Psoas muscle (tissue), 7 donors: ENCODE measurements at regions not wholly inside any gene's neighbourhood (a gene's known extent, or its start where the extent isn't known, plus 50 kb on each side); places are given as distances from the start of the nearest gene placed in this dataset.

ENCODE experiments used
- ATAC-seq, 4 donors: fragments of 200-7000 bp; cut with Tn5 transposase; one replicate each; pipeline ENCODE4 v1.9.1; 2020; ENCODE audit warnings: moderate library complexity in 3 of 4, mild to moderate bottlenecking in 2 of 4
- DNase-seq, 2 donors: peaks; one replicate each; pipeline ENCODE4 v3.0.0-alpha.2; 2020
- H3K27ac ChIP-seq: fragments of 200-600 bp; one replicate; pipeline ENCODE4 v1.8.0; 2022
- H3K27me3 ChIP-seq, 3 donors: fragments of 200-600 bp in 1 of 3; one replicate each; pipeline versions ENCODE4 v1.6.1 to v1.8.0; 2013 to 2022; ENCODE audit warnings: low read length in 2 of 3, mild to moderate bottlenecking in 2 of 3, moderate library complexity in 1 of 3; ENCODE audit not compliant: insufficient read depth in 3 of 3
- H3K36me3 ChIP-seq, 2 donors: fragments of 200-600 bp in 1 of 2; one replicate each; pipeline versions ENCODE4 v1.6.1 to v1.8.0; 2013 to 2022; ENCODE audit warnings: low read depth in 1 of 2, mild to moderate bottlenecking in 1 of 2, moderate library complexity in 1 of 2; ENCODE audit not compliant: insufficient read depth in 1 of 2
- H3K4me1 ChIP-seq: fragments of 200-600 bp; one replicate; pipeline ENCODE4 v1.8.0; 2022
- H3K4me3 ChIP-seq: fragments of 200-600 bp; one replicate; pipeline ENCODE4 v1.8.0; 2022; ENCODE audit warnings: mild to moderate bottlenecking
- H3K9me3 ChIP-seq: fragments of 200-600 bp; one replicate; pipeline ENCODE4 v1.8.0; 2022
- WGBS, 3 donors: extraction: QIAGEN DNeasy Blood & Tissue Kit; methylation state at CpG; one replicate each; pipeline versions ENCODE4 v1.1.6 to v1.1.7; 2013; 5-methylcytosine and 5-hydroxymethylcytosine counted together
- intact Hi-C, 2 donors: fragments of 100-400 bp; cut with DNase I; formaldehyde crosslinking; loops; one replicate each; pipeline versions ENCODE4 v1.11.0 to v1.14.2; 2022
- TF ChIP-seq, protein P1 (sequence below): fragments of 200-600 bp; IDR thresholded peaks from one replicate; pipeline ENCODE4 v1.8.0; 2022; ENCODE audit warnings: antibody characterized with exemption
- donor health status: healthy with polysubstance abuse.
- donor health status: DM: no; HTN: no; CAD: no; lungs with moderate emphysema.
- donor health status: Bipolar disorder and iron deficiency.
- donor health status: healthy.
- donor health status: DM: yes; HTN: yes; CAD: no.
- donor health status: DM: no; HTN: no; CAD: no.
- donor health status: DM: yes; HTN: yes; CAD: no.

DNA sequence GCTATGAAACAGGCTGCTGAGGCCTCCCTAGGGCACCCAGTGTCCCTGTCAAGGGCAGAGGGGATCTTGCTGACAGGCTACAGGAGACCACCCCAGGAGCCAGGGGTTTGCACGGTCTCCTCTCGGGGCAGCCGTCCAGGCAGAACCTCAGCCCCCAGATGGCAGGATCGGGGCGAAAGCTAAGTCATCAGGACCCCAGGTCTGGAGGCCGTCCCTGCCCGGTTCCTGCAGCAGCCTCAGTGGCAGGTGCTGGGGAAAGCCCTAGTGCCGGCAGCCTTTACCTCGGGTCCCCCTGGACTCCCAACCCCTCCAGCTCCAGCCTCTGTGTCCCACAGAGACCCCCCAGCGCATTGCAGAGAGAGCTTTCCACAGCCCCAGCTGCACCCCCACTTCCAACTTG lies 103.8 kb upstream of the C14orf180 start:
- 85 to 90% (median 88%) methylated on average over 8 to 10 of the region's 10 CpGs for WGBS, 3 donors
- Histone ChIP-seq H3K27ac (no peak overlapping the region), H3K27me3 (peaks cover 0 to 24% (median 12%) of the 10 kb centered on the region in 3 donors), H3K4me1 (no peaks in the 10 kb centered on the region), H3K36me3 (no peaks in the 10 kb centered on the region), H3K9me3 (no peaks in the 10 kb centered on the region), H3K4me3 (no peak overlapping the region)
- no peak for DNase-seq
- TF ChIP-seq, protein P1, sequence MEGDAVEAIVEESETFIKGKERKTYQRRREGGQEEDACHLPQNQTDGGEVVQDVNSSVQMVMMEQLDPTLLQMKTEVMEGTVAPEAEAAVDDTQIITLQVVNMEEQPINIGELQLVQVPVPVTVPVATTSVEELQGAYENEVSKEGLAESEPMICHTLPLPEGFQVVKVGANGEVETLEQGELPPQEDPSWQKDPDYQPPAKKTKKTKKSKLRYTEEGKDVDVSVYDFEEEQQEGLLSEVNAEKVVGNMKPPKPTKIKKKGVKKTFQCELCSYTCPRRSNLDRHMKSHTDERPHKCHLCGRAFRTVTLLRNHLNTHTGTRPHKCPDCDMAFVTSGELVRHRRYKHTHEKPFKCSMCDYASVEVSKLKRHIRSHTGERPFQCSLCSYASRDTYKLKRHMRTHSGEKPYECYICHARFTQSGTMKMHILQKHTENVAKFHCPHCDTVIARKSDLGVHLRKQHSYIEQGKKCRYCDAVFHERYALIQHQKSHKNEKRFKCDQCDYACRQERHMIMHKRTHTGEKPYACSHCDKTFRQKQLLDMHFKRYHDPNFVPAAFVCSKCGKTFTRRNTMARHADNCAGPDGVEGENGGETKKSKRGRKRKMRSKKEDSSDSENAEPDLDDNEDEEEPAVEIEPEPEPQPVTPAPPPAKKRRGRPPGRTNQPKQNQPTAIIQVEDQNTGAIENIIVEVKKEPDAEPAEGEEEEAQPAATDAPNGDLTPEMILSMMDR, result no peak
- ATAC-seq, result no peak
- intact Hi-C loops, result no loop called here

DNA sequence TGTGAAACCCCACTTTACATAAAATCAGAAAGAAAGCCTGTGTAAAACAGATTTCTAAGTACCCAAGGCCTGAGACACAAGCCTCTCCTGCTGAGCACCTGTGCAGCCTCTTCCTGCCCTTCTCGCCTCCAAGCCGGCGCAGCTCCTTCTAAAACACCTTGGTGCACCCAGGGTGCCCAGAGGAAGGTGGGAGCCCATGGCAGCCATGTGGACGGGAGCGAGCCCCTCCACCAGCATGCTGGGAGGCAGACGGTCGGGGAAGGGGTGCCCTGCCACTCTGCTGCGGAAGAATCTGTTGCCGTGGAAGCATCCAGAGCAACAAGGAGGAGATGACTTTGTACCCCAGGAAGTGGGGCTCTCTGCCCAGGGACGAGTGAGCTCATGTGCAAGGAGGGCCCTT lies 103.1 kb upstream of the C14orf180 start:
- TF ChIP-seq, protein P1, result no peak
- no peaks in the 10 kb centered on the region for H3K9me3 ChIP-seq
- DNase-seq (no peak), ATAC-seq (no peak)
- H3K27me3 ChIP-seq, result peaks cover 0 to 24% (median 12%) of the 10 kb centered on the region in 3 donors
- no peak overlapping the region for H3K4me3 ChIP-seq
- no peaks in the 10 kb centered on the region for H3K36me3 ChIP-seq
- H3K4me1 ChIP-seq, result no peaks in the 10 kb centered on the region
- intact Hi-C loops, result no loop called here
- 80 to 88% (median 85%) methylated on average over 10 of the region's 10 CpGs for WGBS, 3 donors
- H3K27ac ChIP-seq, result no peak overlapping the region

DNA sequence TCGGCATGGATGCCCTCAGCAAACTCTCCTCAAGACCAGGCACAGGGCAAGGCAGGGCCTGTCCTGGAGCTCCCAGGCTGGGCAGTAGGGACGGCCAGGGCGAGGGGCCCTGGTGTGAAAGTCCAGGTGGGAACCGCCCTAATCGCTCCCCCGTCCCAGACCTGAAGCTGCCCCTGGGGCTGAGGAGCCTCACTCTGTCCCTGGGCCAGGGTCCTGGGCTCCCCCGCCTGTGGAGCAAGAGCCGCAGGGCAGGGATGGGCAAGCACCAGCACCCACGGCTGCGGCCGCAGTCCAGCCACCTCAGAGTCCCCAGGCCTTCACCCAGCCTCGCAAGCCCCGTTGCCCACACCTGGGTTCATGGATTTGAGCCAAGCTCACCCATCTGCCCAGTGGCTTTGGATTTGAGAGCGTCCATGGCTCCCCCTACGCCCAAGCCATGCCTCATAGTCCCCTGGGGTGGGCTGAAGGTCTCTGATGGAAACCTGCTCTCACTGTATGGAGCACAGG lies 102.4 kb upstream of the C14orf180 start:
- Histone ChIP-seq H3K4me3 (no peak overlapping the region), H3K4me1 (no peaks in the 10 kb centered on the region), H3K36me3 (no peaks in the 10 kb centered on the region), H3K9me3 (no peaks in the 10 kb centered on the region), H3K27me3 (peaks cover 0 to 24% (median 12%) of the 10 kb centered on the region in 3 donors), H3K27ac (no peak overlapping the region)
- DNase-seq (no peak), ATAC-seq (no peak)
- 78 to 90% (median 80%) methylated on average over 14 to 15 of the region's 15 CpGs for WGBS, 3 donors
- TF ChIP-seq, protein P1, result no peak
- intact Hi-C loops, result no loop called here

DNA sequence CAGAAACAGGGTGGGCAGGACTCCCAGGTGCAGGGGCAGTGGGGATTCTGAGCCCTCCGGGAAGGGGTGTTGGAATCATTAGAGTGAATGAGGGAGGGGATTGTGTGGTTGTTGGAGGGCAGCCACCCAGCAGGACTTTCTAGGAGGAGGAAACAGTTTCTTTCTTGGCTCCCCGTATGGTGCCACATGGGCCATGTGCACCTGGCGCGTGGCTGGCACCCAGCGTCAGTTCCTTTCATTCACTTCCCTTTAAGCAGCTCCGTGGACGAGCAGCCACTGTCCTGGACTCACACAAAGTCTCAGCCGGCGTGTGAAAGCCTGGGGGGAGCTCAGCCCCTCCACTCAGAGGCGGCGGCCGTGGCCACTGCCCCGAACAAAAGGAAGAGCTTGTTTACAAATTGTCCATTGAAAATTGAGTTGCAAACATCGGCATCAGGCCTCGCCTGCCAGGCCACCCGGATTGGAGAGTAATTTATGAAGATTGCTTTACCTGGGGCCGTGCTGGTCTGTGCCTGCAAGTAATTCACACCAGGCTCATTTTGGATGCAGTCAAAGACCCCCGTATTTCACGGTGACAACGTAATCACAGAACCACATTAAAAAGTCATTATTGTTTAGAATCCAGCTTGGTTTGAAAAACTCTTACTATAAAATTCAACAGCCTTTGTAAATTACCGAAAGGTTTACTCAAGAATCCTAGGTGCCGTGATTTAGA lies 101.7 kb upstream of the C14orf180 start:
- DNase-seq, result no peak
- ATAC-seq, result no peak
- Histone ChIP-seq H3K27me3 (peaks cover 0 to 24% (median 12%) of the 10 kb centered on the region in 3 donors), H3K4me3 (no peak overlapping the region), H3K36me3 (no peaks in the 10 kb centered on the region), H3K9me3 (peaks cover 5% of the 10 kb centered on the region), H3K4me1 (no peaks in the 10 kb centered on the region), H3K27ac (no peak overlapping the region)
- intact Hi-C loops, result no loop called here
- TF ChIP-seq, protein P1, result no peak
- 41 to 45% (median 44%) methylated on average over 22 of the region's 22 CpGs for WGBS, 3 donors
